HUDEP-2 (cell line): ENCODE measurements at regions not wholly inside any gene's neighbourhood (a gene's known extent, or its start where the extent isn't known, plus 50 kb on each side); places are given as distances from the start of the nearest gene placed in this dataset.

Experiments used
- DNase-seq, 76 experiments: peaks; one replicate each; lab custom pipeline; 2025; ENCODE audit not compliant: unreplicated experiment in 76 of 76; lab: John Stamatoyannopoulos, UW

GRCh38 chr2:128447538-128447995 lies 128.9 kb upstream of the HS6ST1 start:
- no peak for DNase-seq

GRCh38 chr2:128448331-128449225 lies 129.9 kb upstream of the HS6ST1 start:
- no peak for DNase-seq

- no peak for DNase-seq
These were observed 130.8 kb upstream of the HS6ST1 start for GRCh38 chr2:128449226-128450061.

GRCh38 chr2:128450211-128451024 lies 131.8 kb upstream of the HS6ST1 start:
- DNase-seq, result no peak

- no peak for DNase-seq
These were observed 132.7 kb upstream of the HS6ST1 start for GRCh38 chr2:128451084-128452023.

- DNase-seq, result no peak
These were observed 133.3 kb upstream of the HS6ST1 start for GRCh38 chr2:128452024-128452411.

- DNase-seq, result no peak
These were observed 134.2 kb upstream of the HS6ST1 start for GRCh38 chr2:128452536-128453530.

GRCh38 chr2:128454980-128455720 lies 136.5 kb upstream of the HS6ST1 start:
- no peak for DNase-seq

- no peak for DNase-seq
These were observed 137.0 kb upstream of the HS6ST1 start for GRCh38 chr2:128455721-128456050.

GRCh38 chr2:128456281-128456680 lies 137.6 kb upstream of the HS6ST1 start:
- no peak for DNase-seq

- no peak for DNase-seq
These were observed 138.4 kb upstream of the HS6ST1 start for GRCh38 chr2:128457006-128457604.

GRCh38 chr2:128457716-128458115 lies 139.0 kb upstream of the HS6ST1 start:
- DNase-seq, result no peak

GRCh38 chr2:128458505-128458904 lies 139.8 kb upstream of the HS6ST1 start:
- DNase-seq, result no peak

GRCh38 chr2:128464456-128464855 lies 145.8 kb upstream of the HS6ST1 start:
- DNase-seq, result no peak

GRCh38 chr2:128465246-128466170 lies 146.8 kb upstream of the HS6ST1 start:
- DNase-seq, result no peak

GRCh38 chr2:128466376-128466775 lies 147.7 kb upstream of the HS6ST1 start:
- DNase-seq, result no peak
